ENCODE measurements at regions not wholly inside any gene's neighbourhood (a gene's known extent, or its start where the extent isn't known, plus 50 kb on each side); places are given as distances from the start of the nearest gene placed in this dataset.

DNA sequence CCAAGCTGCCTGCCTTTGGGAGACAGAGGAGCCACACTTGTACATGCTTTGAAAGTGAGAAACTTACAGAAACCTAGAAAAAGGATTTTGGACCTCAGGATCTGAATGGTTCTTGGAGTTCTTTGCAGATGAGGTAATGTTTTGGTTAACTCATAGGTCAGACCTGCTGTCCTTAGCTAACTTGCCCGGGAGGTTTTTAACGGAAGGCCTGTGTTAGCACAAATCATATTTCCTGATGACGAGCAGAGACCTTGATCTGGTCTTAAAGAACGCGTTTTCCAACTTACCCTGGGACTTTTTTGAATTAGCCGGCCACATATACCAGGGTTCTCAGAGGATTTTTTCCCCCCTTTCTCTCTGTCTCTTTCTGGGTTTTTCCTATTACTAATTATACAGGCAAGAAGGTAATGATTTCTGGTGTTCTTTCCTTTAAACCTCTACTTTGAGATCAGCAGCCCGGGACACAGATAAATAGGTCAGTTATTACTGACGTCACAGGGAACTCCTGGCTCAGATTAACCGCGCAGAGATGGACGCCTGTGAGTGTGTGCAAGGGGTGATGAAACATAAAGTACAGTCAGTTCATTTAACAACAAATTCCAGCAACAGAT lies 101.7 kb upstream of the KLF6 start:
- no peak for TF ChIP-seq CBFB (CRISPR knock-in tag; IDR thresholded peaks at IDR 0.05; ENCODE audit: low read depth)
- TF ChIP-seq, protein P1, sequence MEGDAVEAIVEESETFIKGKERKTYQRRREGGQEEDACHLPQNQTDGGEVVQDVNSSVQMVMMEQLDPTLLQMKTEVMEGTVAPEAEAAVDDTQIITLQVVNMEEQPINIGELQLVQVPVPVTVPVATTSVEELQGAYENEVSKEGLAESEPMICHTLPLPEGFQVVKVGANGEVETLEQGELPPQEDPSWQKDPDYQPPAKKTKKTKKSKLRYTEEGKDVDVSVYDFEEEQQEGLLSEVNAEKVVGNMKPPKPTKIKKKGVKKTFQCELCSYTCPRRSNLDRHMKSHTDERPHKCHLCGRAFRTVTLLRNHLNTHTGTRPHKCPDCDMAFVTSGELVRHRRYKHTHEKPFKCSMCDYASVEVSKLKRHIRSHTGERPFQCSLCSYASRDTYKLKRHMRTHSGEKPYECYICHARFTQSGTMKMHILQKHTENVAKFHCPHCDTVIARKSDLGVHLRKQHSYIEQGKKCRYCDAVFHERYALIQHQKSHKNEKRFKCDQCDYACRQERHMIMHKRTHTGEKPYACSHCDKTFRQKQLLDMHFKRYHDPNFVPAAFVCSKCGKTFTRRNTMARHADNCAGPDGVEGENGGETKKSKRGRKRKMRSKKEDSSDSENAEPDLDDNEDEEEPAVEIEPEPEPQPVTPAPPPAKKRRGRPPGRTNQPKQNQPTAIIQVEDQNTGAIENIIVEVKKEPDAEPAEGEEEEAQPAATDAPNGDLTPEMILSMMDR (IDR thresholded peaks at IDR 0.05): no peak
- TF ChIP-seq, protein P2, sequence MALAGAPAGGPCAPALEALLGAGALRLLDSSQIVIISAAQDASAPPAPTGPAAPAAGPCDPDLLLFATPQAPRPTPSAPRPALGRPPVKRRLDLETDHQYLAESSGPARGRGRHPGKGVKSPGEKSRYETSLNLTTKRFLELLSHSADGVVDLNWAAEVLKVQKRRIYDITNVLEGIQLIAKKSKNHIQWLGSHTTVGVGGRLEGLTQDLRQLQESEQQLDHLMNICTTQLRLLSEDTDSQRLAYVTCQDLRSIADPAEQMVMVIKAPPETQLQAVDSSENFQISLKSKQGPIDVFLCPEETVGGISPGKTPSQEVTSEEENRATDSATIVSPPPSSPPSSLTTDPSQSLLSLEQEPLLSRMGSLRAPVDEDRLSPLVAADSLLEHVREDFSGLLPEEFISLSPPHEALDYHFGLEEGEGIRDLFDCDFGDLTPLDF (CRISPR knock-in tag; IDR thresholded peaks at IDR 0.05): no peak
